ENCODE measurements at regions not wholly inside any gene's neighbourhood (a gene's known extent, or its start where the extent isn't known, plus 50 kb on each side); places are given as distances from the start of the nearest gene placed in this dataset.
"Not testable (repeated sequence)": the region's sequence is repeated elsewhere in the genome, so short reads cannot be mapped to it uniquely, and the experiment has no call there.

- DNase-seq (ENCODE audit: low read depth): no peak
Observed at GRCh38 chr1:221527886-221528624, 213.8 kb downstream of the DUSP10 start.

- DNase-seq (ENCODE audit: low read depth): not testable (repeated sequence)
Observed at GRCh38 chr1:221530159-221530558, 211.7 kb downstream of the DUSP10 start.

- no peak for DNase-seq (ENCODE audit: low read depth)
Observed at GRCh38 chr1:221530791-221531190, 211.1 kb downstream of the DUSP10 start.

- DNase-seq (ENCODE audit: low read depth): no peak
Observed at GRCh38 chr1:221532071-221532773, 209.7 kb downstream of the DUSP10 start.

- DNase-seq (ENCODE audit: low read depth): no peak
Observed at GRCh38 chr1:221541296-221541695, 200.6 kb downstream of the DUSP10 start.

- DNase-seq (ENCODE audit: low read depth): no peak
Observed at GRCh38 chr1:221543529-221544120, 198.3 kb downstream of the DUSP10 start.

GRCh38 chr1:221548942-221549341 lies 192.9 kb downstream of the DUSP10 start:
- no peak for DNase-seq (ENCODE audit: low read depth)

- DNase-seq (ENCODE audit: low read depth): no peak
Observed at GRCh38 chr1:221549815-221550214, 192.1 kb downstream of the DUSP10 start.

GRCh38 chr1:221552792-221553191 lies 189.1 kb downstream of the DUSP10 start:
- not testable (repeated sequence) for DNase-seq (ENCODE audit: low read depth)

GRCh38 chr1:221555689-221556433 lies 186.0 kb downstream of the DUSP10 start:
- no peak for DNase-seq (ENCODE audit: low read depth)

- DNase-seq (ENCODE audit: low read depth): no peak
Observed at GRCh38 chr1:221556435-221556834, 185.5 kb downstream of the DUSP10 start.

GRCh38 chr1:221557013-221557412 lies 184.9 kb downstream of the DUSP10 start:
- DNase-seq (ENCODE audit: low read depth): no peak

GRCh38 chr1:221558396-221558795 lies 183.5 kb downstream of the DUSP10 start:
- no peak for DNase-seq (ENCODE audit: low read depth)

GRCh38 chr1:221559911-221560310 lies 182.0 kb downstream of the DUSP10 start:
- DNase-seq (ENCODE audit: low read depth): no peak

GRCh38 chr1:221562542-221563475 lies 179.1 kb downstream of the DUSP10 start:
- DNase-seq (ENCODE audit: low read depth): no peak

GRCh38 chr1:221563476-221563921 lies 178.4 kb downstream of the DUSP10 start:
- DNase-seq (ENCODE audit: low read depth): no peak

- DNase-seq (ENCODE audit: low read depth): no peak
Observed at GRCh38 chr1:221564891-221565290, 177.0 kb downstream of the DUSP10 start.

GRCh38 chr1:221565711-221566110 lies 176.2 kb downstream of the DUSP10 start:
- DNase-seq (ENCODE audit: low read depth): no peak

- DNase-seq (ENCODE audit: low read depth): no peak
Observed at GRCh38 chr1:221567859-221568507, 173.9 kb downstream of the DUSP10 start.

GRCh38 chr1:221573756-221574155 lies 168.1 kb downstream of the DUSP10 start:
- no peak for DNase-seq (ENCODE audit: low read depth)

GRCh38 chr1:221574529-221574928 lies 167.4 kb downstream of the DUSP10 start:
- DNase-seq (ENCODE audit: low read depth): no peak

All from stimulated activated CD8-positive, alpha-beta memory T cell treated with anti-CD3 and anti-CD28 coated beads, Interleukin-4, amount 100 ng/mL, for 24 hours (primary cell).